Stimulated activated memory B cell treated with anti-CD40 and anti-IgM and Interleukin-4, amounts not matched to agents 10 μg/mL and 1 μg/mL and 100 μg/mL, for 72 hours (primary cell): ENCODE measurements at regions not wholly inside any gene's neighbourhood (a gene's known extent, or its start where the extent isn't known, plus 50 kb on each side); places are given as distances from the start of the nearest gene placed in this dataset.
"Not testable (repeated sequence)": the region's sequence is repeated elsewhere in the genome, so short reads cannot be mapped to it uniquely, and the experiment has no call there.

ENCODE experiments used
- ATAC-seq: fragments of 150-1000 bp; cut with Tn5 transposase; 2 replicates; pipeline ENCODE4 v1.10.0; 2021
- H3K27ac Mint-ChIP-seq: one replicate; pipeline ENCODE4 v1.8.0; 2022; ENCODE audit warnings: mild to moderate bottlenecking, mixed read lengths
- H3K27me3 Mint-ChIP-seq: one replicate; pipeline ENCODE4 v1.8.0; 2022; ENCODE audit warnings: mixed read lengths
- H3K36me3 Mint-ChIP-seq: one replicate; pipeline ENCODE4 v1.8.0; 2022; ENCODE audit warnings: mixed read lengths
- H3K4me1 Mint-ChIP-seq: one replicate; pipeline ENCODE4 v1.8.0; 2022; ENCODE audit warnings: mixed read lengths
- H3K4me3 Mint-ChIP-seq: one replicate; pipeline ENCODE4 v1.8.0; 2022; ENCODE audit warnings: mild to moderate bottlenecking, moderate library complexity, mixed read lengths
- H3K9me3 Mint-ChIP-seq: one replicate; pipeline ENCODE4 v1.8.0; 2022; ENCODE audit warnings: mixed read lengths

DNA sequence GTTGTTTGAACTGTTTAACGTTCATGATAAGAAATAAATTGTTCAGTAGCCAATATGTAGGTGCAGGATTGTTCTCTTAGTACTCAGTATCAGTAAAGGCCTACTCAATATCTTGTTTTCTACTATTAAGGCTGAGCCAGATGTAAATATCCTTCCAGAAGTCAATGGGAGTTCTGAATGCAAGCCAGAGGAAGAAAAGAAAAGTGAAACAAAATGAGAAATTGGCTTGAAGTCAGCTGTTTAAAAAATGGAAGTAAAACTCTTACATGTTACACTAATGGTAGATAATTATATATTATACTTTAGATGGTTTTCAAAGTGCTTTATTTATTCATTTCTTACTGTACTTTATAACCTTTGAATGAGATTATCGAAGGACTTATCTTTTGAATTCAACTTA is 1417.9 kb downstream of the ADGRL3 start:
- Mint-ChIP-seq H3K4me1 (no peaks in the 10 kb centered on the region), H3K27me3 (no peaks in the 10 kb centered on the region), H3K27ac (no peak overlapping the region), H3K4me3 (no peak overlapping the region), H3K36me3 (no peaks in the 10 kb centered on the region), H3K9me3 (no peaks in the 10 kb centered on the region)
- ATAC-seq = no peak

DNA sequence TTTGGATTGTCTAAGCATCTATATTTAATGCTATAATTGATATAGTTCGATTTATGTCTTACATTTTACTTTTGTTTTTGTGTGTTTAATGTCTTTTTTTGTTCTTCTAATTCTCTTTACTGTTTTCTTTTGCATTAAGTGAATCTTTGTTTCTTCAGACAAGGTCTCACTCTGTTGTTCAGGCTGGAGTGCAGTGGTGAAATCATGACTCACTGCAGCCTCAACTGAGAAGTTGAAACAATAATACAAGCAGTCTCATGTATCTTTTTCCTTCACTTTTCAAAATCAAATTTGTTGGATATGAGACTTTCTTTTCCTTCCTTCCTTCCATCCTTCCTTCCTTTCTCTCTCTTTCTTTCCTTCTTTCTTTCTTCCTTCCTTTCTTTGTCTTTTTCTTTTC is 1401.6 kb downstream of the ADGRL3 start:
- H3K4me3 Mint-ChIP-seq = no peak overlapping the region
- no peak overlapping the region for H3K27ac Mint-ChIP-seq
- H3K9me3 Mint-ChIP-seq = peaks cover 5% of the 10 kb centered on the region
- no peak for ATAC-seq
- no peaks in the 10 kb centered on the region for H3K4me1 Mint-ChIP-seq
- H3K36me3 Mint-ChIP-seq = no peaks in the 10 kb centered on the region
- no peaks in the 10 kb centered on the region for H3K27me3 Mint-ChIP-seq

DNA sequence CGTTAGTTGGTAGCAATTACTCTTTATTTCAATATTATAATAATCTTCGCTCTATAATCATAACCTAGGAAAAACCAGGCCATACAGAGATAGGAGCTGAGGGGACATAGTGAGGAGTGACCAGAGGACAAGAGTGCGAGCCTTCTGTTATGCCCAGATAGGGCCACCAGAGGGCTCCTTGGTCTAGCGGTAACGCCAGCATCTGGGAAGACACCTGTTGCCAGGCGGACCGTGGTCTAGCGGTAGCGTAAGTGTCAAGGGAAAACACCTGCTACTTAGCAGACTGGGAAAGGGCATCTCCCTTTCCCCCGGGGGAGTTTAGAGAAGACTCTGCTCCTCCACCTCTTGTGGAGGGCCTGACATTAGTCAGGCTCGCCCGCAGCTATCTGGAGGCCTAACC is 1395.1 kb downstream of the ADGRL3 start:
- H3K4me1 Mint-ChIP-seq, ATAC-seq, H3K9me3 Mint-ChIP-seq, H3K36me3 Mint-ChIP-seq, H3K27ac Mint-ChIP-seq, H3K4me3 Mint-ChIP-seq, H3K27me3 Mint-ChIP-seq: not testable (repeated sequence)

DNA sequence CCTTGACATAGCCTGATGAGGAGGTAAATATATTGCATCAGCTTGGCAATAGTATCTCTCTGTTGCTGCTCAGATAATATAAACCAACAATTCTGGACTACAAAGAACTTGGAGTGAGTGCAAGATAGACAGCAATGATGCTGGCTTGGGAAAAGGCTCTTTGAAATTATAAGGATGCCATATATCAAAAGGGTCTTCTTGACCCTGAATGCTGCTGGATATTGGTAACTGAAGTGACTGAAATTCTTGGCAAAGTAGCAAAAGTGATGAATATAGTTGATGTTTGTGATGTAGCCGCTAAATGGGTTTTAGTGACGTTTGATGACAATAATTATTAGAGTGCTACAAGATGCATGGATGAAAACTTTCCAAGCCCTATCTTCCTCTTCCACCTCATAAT is 1391.6 kb downstream of the ADGRL3 start:
- no peaks in the 10 kb centered on the region for H3K4me1 Mint-ChIP-seq
- H3K36me3 Mint-ChIP-seq = no peaks in the 10 kb centered on the region
- no peaks in the 10 kb centered on the region for H3K27me3 Mint-ChIP-seq
- peaks cover 5% of the 10 kb centered on the region for H3K9me3 Mint-ChIP-seq
- no peak overlapping the region for H3K27ac Mint-ChIP-seq
- no peak overlapping the region for H3K4me3 Mint-ChIP-seq
- ATAC-seq = no peak

DNA sequence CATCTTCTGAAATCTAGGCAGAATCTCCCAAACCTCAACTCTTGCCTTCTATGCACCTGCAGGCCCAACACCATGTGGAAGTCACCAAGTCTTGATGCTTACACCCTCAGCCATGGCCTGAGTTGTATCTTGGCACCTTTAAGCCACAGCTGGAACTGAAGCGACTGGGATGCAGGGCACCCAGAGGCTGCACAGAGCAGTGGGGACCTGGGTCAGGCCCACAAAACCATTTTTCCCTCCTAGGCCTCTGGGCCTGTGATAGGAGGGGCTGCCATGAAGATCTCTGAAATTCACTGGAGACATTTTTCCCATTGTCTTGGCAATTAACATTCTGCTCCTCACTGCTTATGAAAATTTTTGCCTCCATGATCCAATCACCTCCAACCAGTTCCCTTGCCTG is 1388.5 kb downstream of the ADGRL3 start:
- no peak overlapping the region for H3K4me3 Mint-ChIP-seq
- H3K27me3 Mint-ChIP-seq = no peaks in the 10 kb centered on the region
- no peak overlapping the region for H3K27ac Mint-ChIP-seq
- no peaks in the 10 kb centered on the region for H3K36me3 Mint-ChIP-seq
- H3K4me1 Mint-ChIP-seq = no peaks in the 10 kb centered on the region
- no peak for ATAC-seq
- H3K9me3 Mint-ChIP-seq = peaks cover 2% of the 10 kb centered on the region

DNA sequence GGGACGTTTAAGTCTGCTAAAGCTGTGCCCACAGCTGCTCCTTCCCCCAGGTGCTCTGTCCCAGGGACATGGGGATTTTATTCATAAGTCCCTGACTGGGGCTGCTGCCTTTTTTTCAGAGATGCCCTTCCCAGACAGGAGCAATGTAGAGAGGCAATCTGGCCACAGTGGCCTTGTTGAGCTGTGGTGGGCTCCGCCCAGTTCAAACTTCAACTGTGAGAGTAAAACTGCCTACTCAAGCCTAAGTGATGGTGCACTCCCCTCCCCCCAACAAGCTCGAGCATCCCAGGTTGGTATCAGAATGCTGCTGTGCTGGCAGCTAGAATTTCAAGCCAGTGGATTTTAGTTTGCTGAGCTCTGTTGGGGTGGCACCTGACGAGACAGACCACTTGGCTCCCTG is 1371.4 kb downstream of the ADGRL3 start:
- Mint-ChIP-seq H3K9me3 (peaks cover 10% of the 10 kb centered on the region), H3K27me3 (no peaks in the 10 kb centered on the region), H3K4me1 (no peaks in the 10 kb centered on the region), H3K36me3 (no peaks in the 10 kb centered on the region), H3K27ac (no peak overlapping the region), H3K4me3 (no peak overlapping the region)
- no peak for ATAC-seq

DNA sequence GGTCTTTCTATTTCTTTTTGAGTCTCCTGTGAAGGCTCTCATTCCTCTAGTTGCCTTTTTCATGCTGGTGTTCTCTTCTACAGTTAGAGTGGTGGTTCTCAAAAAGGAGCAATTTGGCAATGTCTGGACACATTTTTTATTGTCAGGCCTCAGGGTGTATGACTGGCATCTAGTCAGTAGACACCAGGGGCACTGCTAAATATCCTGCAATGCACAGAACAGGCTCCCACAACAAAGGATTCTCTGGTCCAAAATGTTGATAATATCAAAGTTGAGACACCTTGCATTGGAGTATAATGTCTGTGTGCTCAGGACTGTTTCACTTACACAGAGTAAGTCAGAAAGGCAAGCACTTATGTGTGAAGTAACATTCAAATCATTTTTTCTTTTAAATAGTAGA is 1360.7 kb downstream of the ADGRL3 start:
- Mint-ChIP-seq H3K27ac (no peak overlapping the region), H3K27me3 (no peaks in the 10 kb centered on the region), H3K9me3 (peaks cover 4% of the 10 kb centered on the region), H3K4me3 (no peak overlapping the region), H3K4me1 (no peaks in the 10 kb centered on the region), H3K36me3 (no peaks in the 10 kb centered on the region)
- no peak for ATAC-seq

DNA sequence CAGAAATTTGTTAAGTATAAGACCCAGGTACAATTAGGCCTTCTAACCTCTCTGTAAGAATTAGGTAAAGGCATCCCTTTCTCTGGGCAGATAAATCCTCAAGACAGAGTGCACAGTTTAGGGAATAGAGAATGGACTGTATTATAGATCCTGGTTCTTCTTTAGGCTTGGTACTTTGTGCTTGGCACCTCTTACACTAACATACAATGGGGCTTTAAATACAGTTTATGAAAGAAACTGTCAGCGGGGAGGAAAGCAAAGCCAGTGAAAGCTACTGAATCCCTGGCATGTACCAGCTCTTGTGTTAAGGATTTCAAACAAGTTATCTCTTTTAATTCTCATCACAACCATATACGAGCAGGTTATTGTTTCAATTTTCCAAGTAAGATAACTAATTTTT is 1350.0 kb downstream of the ADGRL3 start:
- H3K27me3 Mint-ChIP-seq = no peaks in the 10 kb centered on the region
- H3K4me1 Mint-ChIP-seq = no peaks in the 10 kb centered on the region
- ATAC-seq = no peak
- H3K36me3 Mint-ChIP-seq = no peaks in the 10 kb centered on the region
- no peak overlapping the region for H3K27ac Mint-ChIP-seq
- H3K4me3 Mint-ChIP-seq = no peak overlapping the region
- peaks cover 8% of the 10 kb centered on the region for H3K9me3 Mint-ChIP-seq

DNA sequence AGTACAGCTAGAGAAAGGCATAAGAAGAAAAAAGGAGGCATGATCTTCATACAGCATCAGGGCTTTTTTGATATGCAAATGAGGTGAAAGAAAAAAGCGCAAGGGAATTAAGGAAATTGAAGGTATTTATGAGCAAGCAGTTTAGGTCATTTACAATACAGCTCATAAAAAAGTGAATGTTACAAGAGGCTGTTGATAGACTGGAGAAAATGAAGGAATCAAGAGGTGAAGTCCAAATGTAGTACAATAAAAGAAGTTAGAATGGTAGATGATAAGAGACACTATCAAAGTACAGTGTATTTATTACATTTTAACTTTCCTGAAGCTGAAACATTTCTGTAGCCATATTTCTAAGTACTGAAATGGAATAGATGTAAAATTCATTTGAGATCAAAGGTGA is 1349.5 kb downstream of the ADGRL3 start:
- Mint-ChIP-seq H3K27ac (no peak overlapping the region), H3K36me3 (no peaks in the 10 kb centered on the region), H3K9me3 (peaks cover 4% of the 10 kb centered on the region), H3K4me3 (no peak overlapping the region), H3K27me3 (no peaks in the 10 kb centered on the region), H3K4me1 (no peaks in the 10 kb centered on the region)
- ATAC-seq = no peak

DNA sequence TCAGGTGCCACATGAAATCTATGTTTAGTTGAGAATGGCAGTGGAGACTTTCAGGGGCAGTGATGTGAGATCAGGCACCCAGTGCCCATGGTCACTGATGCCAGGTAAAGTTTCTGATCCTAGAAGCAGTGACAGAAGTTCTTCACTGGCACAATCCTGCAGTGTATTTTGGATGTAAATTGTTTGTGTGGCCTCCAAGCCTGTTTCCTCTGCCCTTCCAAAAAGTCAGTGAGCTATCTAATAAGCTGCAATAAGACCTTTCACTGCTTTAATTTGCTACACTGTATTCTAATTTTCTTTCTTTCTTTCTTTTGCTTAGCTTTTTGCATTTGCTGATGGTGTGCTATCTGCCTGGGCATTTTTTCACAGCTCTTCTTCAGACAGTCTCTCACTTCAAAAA is 1348.6 kb downstream of the ADGRL3 start:
- no peaks in the 10 kb centered on the region for H3K36me3 Mint-ChIP-seq
- H3K27ac Mint-ChIP-seq = no peak overlapping the region
- no peaks in the 10 kb centered on the region for H3K27me3 Mint-ChIP-seq
- H3K4me3 Mint-ChIP-seq = no peak overlapping the region
- ATAC-seq = no peak
- H3K4me1 Mint-ChIP-seq = no peaks in the 10 kb centered on the region
- H3K9me3 Mint-ChIP-seq = peaks cover 9% of the 10 kb centered on the region

DNA sequence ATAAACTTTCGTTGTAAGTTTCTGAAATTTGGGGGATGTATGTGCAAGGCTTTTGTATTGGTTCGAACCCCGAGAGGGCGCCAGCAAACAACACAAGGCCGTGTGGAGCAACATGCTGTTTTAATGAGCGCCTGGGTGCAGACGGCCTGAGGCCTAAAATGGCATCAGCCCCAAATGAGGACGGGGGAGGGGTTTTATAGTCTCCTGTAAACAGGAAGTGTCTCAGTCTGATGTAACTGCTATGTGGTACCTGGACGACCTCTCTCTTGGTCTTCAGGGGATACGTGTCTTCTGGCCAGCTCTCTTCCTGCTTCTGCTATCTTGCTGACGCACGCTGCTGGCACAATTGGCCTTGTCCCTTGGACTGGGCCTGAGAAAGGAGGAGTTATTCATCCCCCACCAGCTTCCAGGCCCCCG is 1348.0 kb downstream of the ADGRL3 start:
- no peaks in the 10 kb centered on the region for H3K27me3 Mint-ChIP-seq
- peaks cover 9% of the 10 kb centered on the region for H3K9me3 Mint-ChIP-seq
- H3K4me1 Mint-ChIP-seq = no peaks in the 10 kb centered on the region
- H3K36me3 Mint-ChIP-seq = no peaks in the 10 kb centered on the region
- no peak overlapping the region for H3K27ac Mint-ChIP-seq
- ATAC-seq = no peak
- H3K4me3 Mint-ChIP-seq = no peak overlapping the region

DNA sequence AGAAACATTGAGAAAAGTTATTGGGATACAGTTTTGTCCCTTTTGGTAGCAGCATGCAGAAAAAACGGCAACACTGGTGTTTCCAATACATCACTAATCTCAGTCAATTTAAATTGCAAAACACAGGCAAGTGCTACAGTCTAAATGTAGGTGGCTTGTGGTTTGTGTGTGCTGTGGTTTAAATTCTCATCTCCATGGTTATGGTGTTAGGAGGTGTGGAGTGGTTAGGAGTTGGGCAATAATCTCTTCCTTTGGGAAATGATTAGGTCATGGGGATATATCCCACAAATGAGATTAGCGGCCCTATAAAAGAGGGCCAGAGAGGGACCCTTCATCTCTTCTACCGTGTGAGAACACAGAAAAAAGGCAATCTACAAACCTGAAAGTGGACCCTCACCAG is 1344.3 kb downstream of the ADGRL3 start:
- Mint-ChIP-seq H3K4me3 (no peak overlapping the region), H3K4me1 (no peaks in the 10 kb centered on the region), H3K9me3 (peaks cover 11% of the 10 kb centered on the region), H3K27me3 (no peaks in the 10 kb centered on the region), H3K36me3 (no peaks in the 10 kb centered on the region), H3K27ac (no peak overlapping the region)
- ATAC-seq = no peak

DNA sequence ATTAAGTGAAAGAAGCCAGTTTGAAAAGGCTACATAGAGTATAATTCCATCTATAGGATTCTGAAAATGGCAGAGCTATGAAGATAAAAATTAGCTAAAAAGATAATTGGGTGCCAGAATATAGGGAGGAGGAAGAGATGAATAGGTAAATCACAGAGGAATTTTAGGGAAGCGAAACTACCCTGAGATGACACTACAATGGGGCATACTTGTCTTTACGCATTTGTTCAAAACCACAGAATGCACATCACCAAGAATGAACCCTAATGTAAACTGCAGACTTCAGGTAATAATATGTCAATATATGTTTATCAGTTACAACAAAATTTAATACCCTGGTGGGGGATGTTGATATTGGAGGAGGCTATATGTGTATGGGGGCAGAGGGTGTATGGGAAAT is 1342.9 kb downstream of the ADGRL3 start:
- Mint-ChIP-seq H3K4me3 (no peak overlapping the region), H3K36me3 (no peaks in the 10 kb centered on the region), H3K27ac (no peak overlapping the region), H3K9me3 (peaks cover 11% of the 10 kb centered on the region), H3K27me3 (no peaks in the 10 kb centered on the region), H3K4me1 (no peaks in the 10 kb centered on the region)
- ATAC-seq = no peak

DNA sequence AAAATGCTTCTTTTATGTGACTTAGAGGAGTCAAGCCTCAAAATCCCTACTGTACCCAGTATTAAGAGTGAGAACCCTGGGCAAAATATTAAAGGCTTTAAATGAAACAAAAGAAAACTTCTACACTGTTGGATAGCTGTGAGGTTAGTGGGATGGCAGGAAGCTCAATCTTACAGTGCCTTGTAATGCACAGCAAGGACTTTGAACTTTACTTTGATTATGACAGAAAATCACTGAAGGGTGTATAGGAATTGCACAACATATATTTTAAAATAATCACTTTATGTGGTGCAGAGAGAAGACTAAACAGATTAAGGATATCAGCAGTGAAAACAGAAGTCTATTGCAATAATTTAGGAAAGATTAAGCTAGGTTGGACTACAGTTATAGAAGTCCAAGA is 1333.4 kb downstream of the ADGRL3 start:
- Mint-ChIP-seq H3K4me3 (no peak overlapping the region), H3K9me3 (peaks cover 23% of the 10 kb centered on the region), H3K27ac (no peak overlapping the region), H3K36me3 (no peaks in the 10 kb centered on the region), H3K27me3 (no peaks in the 10 kb centered on the region), H3K4me1 (no peaks in the 10 kb centered on the region)
- no peak for ATAC-seq

DNA sequence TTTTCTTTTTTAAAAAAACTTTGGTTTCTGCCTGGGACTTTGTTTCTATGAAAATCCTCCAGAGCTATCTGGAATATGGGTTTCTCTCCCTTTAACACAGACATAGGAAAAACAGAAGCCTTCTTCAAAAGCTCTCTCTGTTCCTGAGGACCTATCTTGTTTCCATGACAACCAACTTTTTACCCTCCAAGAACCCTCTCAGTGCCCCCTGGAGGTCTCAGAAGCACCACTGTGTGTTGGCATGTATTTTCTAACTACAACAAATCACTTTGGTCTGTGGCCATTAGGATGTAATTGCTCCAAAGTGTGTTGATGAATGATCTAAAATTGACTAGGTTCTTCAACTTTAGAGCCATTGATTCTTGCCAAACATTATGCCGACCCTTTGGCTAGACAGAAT is 1331.6 kb downstream of the ADGRL3 start:
- Mint-ChIP-seq H3K27me3 (no peaks in the 10 kb centered on the region), H3K36me3 (no peaks in the 10 kb centered on the region), H3K4me1 (no peaks in the 10 kb centered on the region), H3K27ac (no peak overlapping the region), H3K4me3 (no peak overlapping the region), H3K9me3 (peaks cover 15% of the 10 kb centered on the region)
- no peak for ATAC-seq

DNA sequence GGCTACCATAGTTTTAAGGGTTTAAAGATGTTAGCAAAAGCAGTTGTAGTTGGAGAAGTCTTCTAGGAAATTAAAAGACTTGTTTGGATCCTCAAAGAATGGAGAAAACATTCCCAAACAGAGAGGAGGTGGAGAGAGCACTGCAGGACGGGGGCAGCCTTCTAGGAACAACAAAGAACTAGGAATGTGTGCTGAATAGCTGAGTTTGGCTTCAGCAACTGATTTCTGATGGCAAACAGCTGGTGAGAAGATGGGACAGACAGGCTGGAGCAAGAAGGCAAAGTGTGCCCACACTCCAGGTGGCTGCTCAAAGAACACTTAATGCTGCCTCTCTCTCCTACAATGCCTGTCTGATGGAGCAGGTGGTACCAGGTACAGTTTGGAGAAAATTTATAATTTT is 1331.1 kb downstream of the ADGRL3 start:
- Mint-ChIP-seq H3K4me3 (no peak overlapping the region), H3K4me1 (no peaks in the 10 kb centered on the region), H3K27me3 (no peaks in the 10 kb centered on the region), H3K36me3 (no peaks in the 10 kb centered on the region), H3K9me3 (peaks cover 15% of the 10 kb centered on the region), H3K27ac (no peak overlapping the region)
- no peak for ATAC-seq

DNA sequence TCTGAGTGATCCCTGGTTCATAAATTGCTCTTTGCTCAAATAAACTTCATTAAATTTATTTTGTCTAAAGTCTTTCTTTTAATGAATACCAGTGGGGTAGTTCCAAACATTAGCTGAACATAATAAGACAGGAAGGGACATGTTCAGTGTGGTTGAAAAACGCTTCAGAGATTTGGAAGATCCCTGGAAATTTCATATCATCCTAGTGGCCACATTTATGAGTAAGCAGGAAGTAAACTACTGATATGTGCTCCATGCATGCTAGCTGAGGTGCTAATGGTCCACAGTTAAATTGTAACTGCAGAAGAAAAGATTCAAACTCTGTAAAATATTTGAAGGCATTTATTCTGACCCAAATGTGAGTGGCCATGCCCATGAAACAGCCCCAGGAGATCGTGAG is 1328.7 kb downstream of the ADGRL3 start:
- no peak overlapping the region for H3K4me3 Mint-ChIP-seq
- no peaks in the 10 kb centered on the region for H3K4me1 Mint-ChIP-seq
- peaks cover 7% of the 10 kb centered on the region for H3K9me3 Mint-ChIP-seq
- H3K36me3 Mint-ChIP-seq = no peaks in the 10 kb centered on the region
- no peak overlapping the region for H3K27ac Mint-ChIP-seq
- H3K27me3 Mint-ChIP-seq = no peaks in the 10 kb centered on the region
- no peak for ATAC-seq
